Activated naive CD8-positive, alpha-beta T cell treated with anti-CD3 and anti-CD28 coated beads, Interleukin-2, amount 50 U/mL, for 24 hours (primary cell): ENCODE measurements at regions not wholly inside any gene's neighbourhood (a gene's known extent, or its start where the extent isn't known, plus 50 kb on each side); places are given as distances from the start of the nearest gene placed in this dataset.
"Not testable (repeated sequence)": the region's sequence is repeated elsewhere in the genome, so short reads cannot be mapped to it uniquely, and the experiment has no call there.

ENCODE experiments used
- ATAC-seq: fragments of 150-1000 bp; cut with Tn5 transposase; one replicate; pipeline ENCODE4 v1.10.0; 2021
- DNase-seq: peaks from one replicate; pipeline ENCODE4 v3.0.0; 2021
- H3K27ac Mint-ChIP-seq: one replicate; pipeline ENCODE4 v1.8.0; 2021; ENCODE audit warnings: mild to moderate bottlenecking, mixed read lengths
- H3K27me3 Mint-ChIP-seq: one replicate; pipeline ENCODE4 v1.8.0; 2021; ENCODE audit warnings: mixed read lengths
- H3K36me3 Mint-ChIP-seq: one replicate; pipeline ENCODE4 v1.8.0; 2021; ENCODE audit warnings: low read depth, mixed read lengths
- H3K4me1 Mint-ChIP-seq: one replicate; pipeline ENCODE4 v1.8.0; 2021; ENCODE audit warnings: mixed read lengths
- H3K4me3 Mint-ChIP-seq: one replicate; pipeline ENCODE4 v1.8.0; 2021; ENCODE audit warnings: mild to moderate bottlenecking, moderate library complexity, mixed read lengths
- H3K9me3 Mint-ChIP-seq: one replicate; pipeline ENCODE4 v1.8.0; 2021; ENCODE audit warnings: mixed read lengths

DNA sequence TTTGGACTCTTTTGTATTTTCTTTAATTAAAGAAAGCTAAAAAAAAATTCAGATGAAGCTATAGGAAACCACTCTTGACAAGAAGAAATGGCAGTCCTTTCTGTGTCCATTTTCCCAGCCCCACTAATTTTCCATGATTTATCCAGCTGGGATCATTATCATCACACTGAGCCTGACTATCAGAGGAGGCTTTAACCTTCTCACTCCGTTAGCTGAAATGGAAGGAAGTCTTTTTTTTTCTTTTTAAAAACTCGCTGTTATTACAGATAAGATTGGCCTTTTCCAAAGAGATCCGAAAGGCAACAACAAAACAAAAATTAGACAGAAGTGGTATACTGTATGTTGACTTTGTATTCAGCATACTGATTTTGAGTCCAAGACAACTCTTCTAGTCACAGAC, 366.2 kb upstream of the ROPN1 start:
- H3K27ac Mint-ChIP-seq, result no peak overlapping the region

DNA sequence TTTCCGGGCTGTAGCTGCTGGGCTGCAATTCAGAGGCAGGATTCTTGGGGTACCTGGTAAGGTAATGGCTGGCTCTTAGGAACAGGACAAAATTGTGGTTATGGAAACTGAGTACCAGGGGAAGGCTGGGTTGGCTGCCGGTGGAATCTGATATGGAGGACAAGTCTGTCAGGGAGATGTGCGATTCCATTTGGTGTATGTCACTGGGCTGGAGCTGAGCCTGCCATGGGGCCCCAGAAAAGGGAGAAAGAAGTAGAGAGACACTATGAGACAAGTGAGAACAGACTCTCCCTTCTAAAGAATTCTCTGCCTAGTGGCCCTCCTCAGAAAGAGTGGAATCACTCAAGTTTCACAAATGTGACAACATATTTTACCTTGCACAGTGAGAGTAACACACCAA, 368.2 kb upstream of the ROPN1 start:
- no peaks in the 10 kb centered on the region for H3K4me1 Mint-ChIP-seq
- no peaks in the 10 kb centered on the region for H3K36me3 Mint-ChIP-seq
- H3K9me3 Mint-ChIP-seq, result no peaks in the 10 kb centered on the region
- ATAC-seq (no peak), DNase-seq (no peak)
- H3K27ac Mint-ChIP-seq, result no peak overlapping the region
- H3K4me3 Mint-ChIP-seq, result no peak overlapping the region
- H3K27me3 Mint-ChIP-seq, result peaks cover 5% of the 10 kb centered on the region

More for the DNA sequence above, 366.2 kb upstream of the ROPN1 start:
- no peaks in the 10 kb centered on the region for H3K36me3 Mint-ChIP-seq
- no peaks in the 10 kb centered on the region for H3K4me1 Mint-ChIP-seq
- peaks cover 5% of the 10 kb centered on the region for H3K27me3 Mint-ChIP-seq
- DNase-seq, result no peak
- H3K9me3 Mint-ChIP-seq, result no peaks in the 10 kb centered on the region
- no peak for ATAC-seq
- no peak overlapping the region for H3K4me3 Mint-ChIP-seq

DNA sequence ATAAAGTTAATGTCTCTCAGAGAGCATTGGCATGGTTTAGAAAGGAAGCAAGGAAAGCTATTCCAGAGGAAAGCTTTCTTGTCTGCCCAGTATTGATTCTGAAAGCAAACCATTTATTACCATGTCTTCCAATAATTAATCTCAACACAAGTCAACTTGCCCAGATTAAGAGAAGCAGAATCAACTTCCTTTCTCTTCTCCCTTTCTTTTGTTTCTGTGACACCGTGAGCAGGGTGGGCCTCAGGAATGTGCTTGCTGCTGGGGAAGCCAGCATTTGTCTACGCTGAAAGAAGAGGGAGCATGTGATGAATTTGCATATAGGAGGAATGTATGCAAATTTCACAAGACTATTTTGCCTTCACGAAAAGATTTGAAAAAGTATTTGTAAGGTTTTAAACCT, 368.6 kb upstream of the ROPN1 start:
- Mint-ChIP-seq H3K27ac (no peak overlapping the region), H3K4me1 (no peaks in the 10 kb centered on the region), H3K36me3 (no peaks in the 10 kb centered on the region), H3K4me3 (no peak overlapping the region), H3K9me3 (no peaks in the 10 kb centered on the region), H3K27me3 (peaks cover 5% of the 10 kb centered on the region)
- ATAC-seq, result no peak
- DNase-seq, result no peak

- H3K4me1 Mint-ChIP-seq, result no peaks in the 10 kb centered on the region
- H3K27ac Mint-ChIP-seq, result no peak overlapping the region
- ATAC-seq, result no peak
- H3K36me3 Mint-ChIP-seq, result no peaks in the 10 kb centered on the region
- peaks cover 5% of the 10 kb centered on the region for H3K27me3 Mint-ChIP-seq
- no peak for DNase-seq
- H3K9me3 Mint-ChIP-seq, result no peaks in the 10 kb centered on the region
- H3K4me3 Mint-ChIP-seq, result no peak overlapping the region
Measured at GRCh38 chr3:124361566-124361965, 368.7 kb upstream of the UMPS start.

DNA sequence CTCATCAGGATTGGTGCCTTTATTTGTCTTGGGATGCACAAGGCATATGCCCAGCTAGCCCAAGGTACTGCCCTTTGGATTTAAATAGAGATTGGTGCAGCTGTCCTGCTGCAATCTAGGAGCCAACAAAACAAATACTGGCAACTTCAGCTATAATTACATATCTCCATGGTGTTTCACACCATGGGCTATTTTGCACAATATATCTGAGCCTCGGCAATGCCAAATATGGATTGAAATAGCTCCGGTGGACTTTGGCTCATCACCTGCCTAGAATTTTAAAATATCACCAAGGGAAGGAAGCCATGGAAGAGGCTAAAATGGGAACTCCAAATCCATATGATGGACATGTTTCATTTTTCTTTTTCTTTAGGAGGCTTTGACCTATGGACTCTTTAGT, 367.8 kb upstream of the UMPS start:
- DNase-seq (no peak), ATAC-seq (no peak)
- Mint-ChIP-seq H3K27me3 (peaks cover 3% of the 10 kb centered on the region), H3K36me3 (no peaks in the 10 kb centered on the region), H3K4me3 (no peak overlapping the region), H3K9me3 (no peaks in the 10 kb centered on the region), H3K27ac (no peak overlapping the region), H3K4me1 (no peaks in the 10 kb centered on the region)

GRCh38 chr3:124363476-124363875, 366.8 kb upstream of the UMPS start:
- Mint-ChIP-seq H3K9me3 (no peaks in the 10 kb centered on the region), H3K4me3 (no peak overlapping the region), H3K27ac (no peak overlapping the region), H3K36me3 (no peaks in the 10 kb centered on the region), H3K4me1 (no peaks in the 10 kb centered on the region), H3K27me3 (peaks cover 3% of the 10 kb centered on the region)
- ATAC-seq, result no peak
- DNase-seq, result no peak

DNA sequence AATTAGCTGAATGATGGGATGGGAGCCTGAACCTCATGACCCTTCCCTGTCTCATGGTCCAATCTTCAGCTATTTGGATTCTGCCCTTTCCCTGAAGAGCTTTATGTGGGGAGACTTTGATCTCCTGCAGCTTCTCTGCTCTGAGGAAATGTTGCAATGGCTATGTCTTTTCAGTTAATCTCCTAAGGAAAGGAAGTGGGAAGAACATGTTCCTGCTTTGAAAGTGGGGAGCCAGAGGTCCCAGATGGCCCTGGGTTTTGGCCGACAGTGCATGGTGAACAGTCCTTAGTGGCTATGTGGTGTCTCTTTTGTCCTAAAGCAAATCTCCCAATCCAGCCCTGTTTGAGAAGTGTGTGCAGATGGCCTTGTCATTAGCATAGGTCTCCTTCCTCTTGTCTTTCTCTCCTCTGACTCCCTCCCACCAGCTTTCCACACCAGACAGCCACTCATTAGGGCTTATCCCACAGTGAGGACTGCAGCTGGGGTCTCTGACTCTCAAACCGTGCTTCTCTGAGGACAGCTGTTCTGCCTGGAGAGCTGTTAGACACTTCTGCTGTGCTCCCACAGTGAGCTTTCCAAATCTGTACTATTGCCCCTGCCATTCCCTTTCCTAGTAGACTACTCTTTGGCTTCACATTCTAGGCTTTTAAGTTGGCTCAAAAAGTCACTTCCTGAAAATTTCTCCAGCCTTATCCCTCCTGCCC, 365.8 kb upstream of the UMPS start:
- Mint-ChIP-seq H3K27ac (no peak overlapping the region), H3K27me3 (peaks cover 3% of the 10 kb centered on the region), H3K4me1 (no peaks in the 10 kb centered on the region), H3K36me3 (no peaks in the 10 kb centered on the region), H3K4me3 (no peak overlapping the region), H3K9me3 (no peaks in the 10 kb centered on the region)
- DNase-seq, result no peak
- no peak for ATAC-seq

GRCh38 chr3:124366655-124367054, 363.6 kb upstream of the UMPS start:
- not testable (repeated sequence) for ATAC-seq, H3K27me3 Mint-ChIP-seq, H3K4me3 Mint-ChIP-seq

DNA sequence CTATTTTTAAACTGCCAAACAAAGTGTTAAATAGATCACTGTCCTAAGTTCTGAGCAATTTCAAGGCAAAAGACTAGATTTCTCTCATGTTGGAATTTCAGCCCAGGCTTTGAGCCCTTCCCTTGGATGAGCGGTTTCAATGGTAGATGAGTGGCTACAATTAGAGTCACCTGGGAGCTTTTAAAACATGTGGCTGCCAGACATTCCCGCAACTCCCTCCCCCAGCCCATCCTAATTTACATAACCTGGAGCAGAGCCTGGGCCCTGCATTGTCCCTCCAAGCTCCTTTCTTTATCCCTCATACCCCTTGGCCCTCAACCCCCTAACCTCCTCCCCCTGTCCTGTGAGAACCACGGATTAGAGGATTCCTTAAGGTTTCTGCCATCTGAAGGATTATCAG, 357.5 kb upstream of the UMPS start:
- Mint-ChIP-seq H3K36me3 (no peaks in the 10 kb centered on the region), H3K4me1 (no peaks in the 10 kb centered on the region), H3K27me3 (peaks cover 4% of the 10 kb centered on the region), H3K9me3 (peaks cover 10% of the 10 kb centered on the region), H3K27ac (no peak overlapping the region), H3K4me3 (no peak overlapping the region)
- DNase-seq (no peak), ATAC-seq (no peak)

More at GRCh38 chr3:124366655-124367054, 363.6 kb upstream of the UMPS start:
- not testable (repeated sequence) for H3K9me3 Mint-ChIP-seq, H3K4me1 Mint-ChIP-seq, H3K27ac Mint-ChIP-seq, H3K36me3 Mint-ChIP-seq, DNase-seq

DNA sequence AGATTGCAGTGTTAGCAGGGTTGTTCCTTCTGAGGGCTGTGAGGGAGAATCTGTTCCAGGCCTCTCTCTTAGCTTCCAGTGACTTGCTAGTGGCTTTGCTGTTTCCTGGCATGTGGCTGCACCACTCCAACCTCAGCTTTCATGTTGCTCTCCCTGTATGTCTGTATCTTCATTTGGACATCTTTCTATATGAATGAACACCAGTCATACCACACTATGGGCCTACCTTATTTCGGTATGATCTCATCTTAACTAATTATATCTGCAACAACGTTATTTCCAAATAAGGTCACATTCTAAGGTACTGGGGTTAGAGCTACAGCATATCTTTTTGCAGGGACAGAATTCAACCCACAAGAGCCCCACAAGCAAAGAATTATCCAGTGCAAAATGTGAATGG, 356.7 kb upstream of the UMPS start:
- no peaks in the 10 kb centered on the region for H3K4me1 Mint-ChIP-seq

GRCh38 chr3:124374583-124374982, 355.7 kb upstream of the UMPS start:
- peaks cover 9% of the 10 kb centered on the region for H3K9me3 Mint-ChIP-seq

More for the DNA sequence above, 356.7 kb upstream of the UMPS start:
- DNase-seq (no peak), ATAC-seq (no peak)
- Mint-ChIP-seq H3K36me3 (no peaks in the 10 kb centered on the region), H3K4me3 (no peak overlapping the region), H3K9me3 (peaks cover 10% of the 10 kb centered on the region), H3K27me3 (peaks cover 4% of the 10 kb centered on the region), H3K27ac (no peak overlapping the region)

GRCh38 chr3:124381575-124382333, 348.5 kb upstream of the UMPS start:
- peaks cover 17% of the 10 kb centered on the region for H3K27me3 Mint-ChIP-seq
- H3K36me3 Mint-ChIP-seq, result no peaks in the 10 kb centered on the region
- H3K4me3 Mint-ChIP-seq, result no peak overlapping the region
- no peak overlapping the region for H3K27ac Mint-ChIP-seq
- DNase-seq (no peak), ATAC-seq (no peak)
- no peaks in the 10 kb centered on the region for H3K9me3 Mint-ChIP-seq
- no peaks in the 10 kb centered on the region for H3K4me1 Mint-ChIP-seq

More at GRCh38 chr3:124374583-124374982, 355.7 kb upstream of the UMPS start:
- ATAC-seq (no peak), DNase-seq (no peak)
- no peak overlapping the region for H3K4me3 Mint-ChIP-seq
- H3K27ac Mint-ChIP-seq, result no peak overlapping the region
- no peaks in the 10 kb centered on the region for H3K4me1 Mint-ChIP-seq
- H3K36me3 Mint-ChIP-seq, result no peaks in the 10 kb centered on the region
- H3K27me3 Mint-ChIP-seq, result peaks cover 7% of the 10 kb centered on the region

DNA sequence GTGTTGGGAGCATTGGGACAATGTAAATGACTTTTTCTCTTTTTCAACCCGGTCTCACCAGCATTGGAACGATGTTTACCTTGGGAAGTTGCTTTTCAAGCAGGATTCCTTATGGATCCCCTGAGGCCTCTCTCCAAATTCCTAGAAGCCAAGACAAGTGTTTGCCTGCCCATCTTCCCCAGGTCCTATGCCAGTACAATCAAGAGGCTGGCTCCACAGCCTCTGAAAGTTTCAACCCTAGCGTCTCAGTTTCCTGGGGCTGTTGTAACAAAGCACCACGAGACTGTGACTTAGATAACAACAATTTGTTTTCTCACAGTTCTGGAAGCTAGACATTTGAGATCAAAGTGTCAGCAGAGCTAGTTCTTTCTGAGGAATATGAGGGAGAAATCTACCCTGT, 347.2 kb upstream of the UMPS start:
- Mint-ChIP-seq H3K36me3 (no peaks in the 10 kb centered on the region), H3K27ac (no peak overlapping the region), H3K9me3 (no peaks in the 10 kb centered on the region), H3K4me3 (no peak overlapping the region), H3K27me3 (peaks cover 16% of the 10 kb centered on the region), H3K4me1 (no peaks in the 10 kb centered on the region)
- no peak for ATAC-seq
- no peak for DNase-seq

GRCh38 chr3:124383846-124384466, 346.3 kb upstream of the UMPS start:
- Mint-ChIP-seq H3K9me3 (no peaks in the 10 kb centered on the region), H3K4me3 (no peak overlapping the region), H3K27me3 (peaks cover 13% of the 10 kb centered on the region), H3K4me1 (no peaks in the 10 kb centered on the region), H3K27ac (no peak overlapping the region), H3K36me3 (no peaks in the 10 kb centered on the region)
- ATAC-seq (no peak), DNase-seq (no peak)

DNA sequence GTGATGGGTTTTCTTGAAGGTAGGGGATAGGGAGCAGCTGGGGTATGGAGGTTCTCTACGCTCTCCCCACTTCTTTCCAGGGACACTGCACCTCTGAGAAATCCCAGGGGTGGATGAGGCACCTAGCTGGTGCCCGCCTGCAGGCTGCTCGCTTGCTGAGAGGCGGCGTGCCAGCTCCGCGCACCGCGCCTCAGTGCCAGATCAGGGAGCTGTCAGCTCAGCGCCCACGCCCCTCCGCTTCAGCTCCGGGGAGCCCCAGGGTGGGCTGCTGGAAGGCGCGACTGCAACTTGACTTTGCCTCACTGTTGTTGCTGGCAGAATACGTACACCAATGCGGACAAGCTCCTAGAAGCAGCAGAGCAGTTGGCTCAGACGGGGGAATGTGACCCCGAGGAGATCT, 345.7 kb upstream of the UMPS start:
- Mint-ChIP-seq H3K36me3 (no peaks in the 10 kb centered on the region), H3K4me1 (no peaks in the 10 kb centered on the region), H3K27me3 (peaks cover 13% of the 10 kb centered on the region), H3K4me3 (no peak overlapping the region), H3K9me3 (no peaks in the 10 kb centered on the region), H3K27ac (no peak overlapping the region)
- ATAC-seq, result no peak
- DNase-seq, result no peak
